OCI-LY3 (cell line): ENCODE measurements at regions not wholly inside any gene's neighbourhood (a gene's known extent, or its start where the extent isn't known, plus 50 kb on each side); places are given as distances from the start of the nearest gene placed in this dataset.

Experiments used
- H2AFZ ChIP-seq: fragments of 200-600, 300-600 bp; shearing (Covaris generic); 2 replicates; pipeline ENCODE4 v1.6.0; 2014; ENCODE audit warnings: antibody characterized with exemption, low read depth, low read length
- H3K27ac ChIP-seq: fragments of 200-600, 300-600 bp; sonication (generic); 2 replicates; pipeline ENCODE4 v1.5.1; 2014; ENCODE audit warnings: mild to moderate bottlenecking, low read length, moderate library complexity, mixed read lengths
- H3K27me3 ChIP-seq: fragments of 200-600, 300-600 bp; sonication (generic); 2 replicates; pipeline ENCODE4 v1.6.1; 2014; ENCODE audit warnings: low read depth, low read length, mixed read lengths
- H3K36me3 ChIP-seq: fragments of 200-600, 300-600 bp; sonication (generic); replicated peaks from 2 replicates; pipeline ENCODE3; 2014; ENCODE audit warnings: low read depth, low read length, mixed read lengths
- H3K4me1 ChIP-seq: fragments of 300-600, 200-600 bp; sonication (generic); 2 replicates; pipeline ENCODE4 v1.6.1; 2014; ENCODE audit warnings: low read length, mixed read lengths
- H3K4me2 ChIP-seq: fragments of 200-600, 300-600 bp; sonication (generic); 2 replicates; pipeline ENCODE4 v1.6.1; 2014; ENCODE audit warnings: low read length, mixed read lengths
- H3K4me3 ChIP-seq: fragments of 300-600, 200-600 bp; sonication (generic); 2 replicates; pipeline ENCODE4 v1.5.1; 2014; ENCODE audit warnings: antibody characterized with exemption, mild to moderate bottlenecking, low read length, moderate library complexity
- H3K79me2 ChIP-seq: fragments of 300-600, 200-600 bp; shearing (Covaris generic); 2 replicates; pipeline ENCODE4 v1.6.1; 2014; ENCODE audit warnings: mild to moderate bottlenecking, low read length, mixed read lengths
- H3K9ac ChIP-seq: fragments of 300-600, 200-600 bp; shearing (Covaris generic); 2 replicates; pipeline ENCODE4 v1.6.0; 2014; ENCODE audit warnings: mild to moderate bottlenecking, low read length, moderate library complexity
- H3K9me3 ChIP-seq: fragments of 200-600, 300-600 bp; shearing (Covaris generic); 2 replicates; pipeline ENCODE4 v1.6.1; 2014; ENCODE audit warnings: low read length, mixed read lengths; ENCODE audit not compliant: insufficient read depth
- H4K20me1 ChIP-seq: fragments of 200-600, 300-600 bp; sonication (generic); 2 replicates; pipeline ENCODE4 v1.6.1; 2016; ENCODE audit warnings: low read length, mixed read lengths; ENCODE audit not compliant: insufficient read depth
- CTCF ChIP-seq: fragments of 200-600, 300-600 bp; sonication (generic); IDR thresholded peaks from 2 replicates; pipeline ENCODE4 v1.5.1; 2014; ENCODE audit warnings: antibody characterized with exemption, low read length, low read depth
- EZH2phosphoT487 ChIP-seq: fragments of 200-600 bp; shearing (Covaris generic); IDR thresholded peaks from 2 replicates; pipeline ENCODE4 v1.6.1; 2018; ENCODE audit warnings: antibody characterized with exemption, mixed run types, low read depth

DNA sequence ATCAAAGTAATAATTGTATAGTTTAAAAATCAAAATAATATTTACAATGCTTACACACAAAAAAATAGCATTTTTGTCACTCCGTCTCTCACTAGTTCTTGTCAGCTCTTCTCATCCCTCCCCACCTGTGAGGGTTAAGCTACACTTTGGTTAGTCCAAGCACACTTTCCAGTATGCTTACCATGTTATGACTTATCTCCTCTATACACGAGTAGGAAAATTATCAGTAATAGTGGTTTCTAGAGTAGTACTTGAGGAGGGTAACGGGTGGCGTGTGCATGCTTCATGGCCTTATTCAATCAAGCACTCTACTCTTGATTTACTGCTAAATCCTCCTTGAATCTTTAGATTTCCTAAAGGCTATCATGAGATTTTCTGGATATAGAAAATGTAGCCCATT lies 443.7 kb downstream of the UTRN start:
- no peak overlapping the region for H3K27ac ChIP-seq
- H2AFZ ChIP-seq = no peak overlapping the region
- no peak overlapping the region for H3K4me2 ChIP-seq
- no peaks in the 10 kb centered on the region for H3K36me3 ChIP-seq
- no peaks in the 10 kb centered on the region for H3K79me2 ChIP-seq
- H3K4me1 ChIP-seq = no peaks in the 10 kb centered on the region
- H4K20me1 ChIP-seq = no peaks in the 10 kb centered on the region
- no peaks in the 10 kb centered on the region for H3K9me3 ChIP-seq
- no peaks in the 10 kb centered on the region for H3K27me3 ChIP-seq
- H3K9ac ChIP-seq = no peak overlapping the region
- TF ChIP-seq EZH2phosphoT487 (no peak), CTCF (no peak)
- no peak overlapping the region for H3K4me3 ChIP-seq

DNA sequence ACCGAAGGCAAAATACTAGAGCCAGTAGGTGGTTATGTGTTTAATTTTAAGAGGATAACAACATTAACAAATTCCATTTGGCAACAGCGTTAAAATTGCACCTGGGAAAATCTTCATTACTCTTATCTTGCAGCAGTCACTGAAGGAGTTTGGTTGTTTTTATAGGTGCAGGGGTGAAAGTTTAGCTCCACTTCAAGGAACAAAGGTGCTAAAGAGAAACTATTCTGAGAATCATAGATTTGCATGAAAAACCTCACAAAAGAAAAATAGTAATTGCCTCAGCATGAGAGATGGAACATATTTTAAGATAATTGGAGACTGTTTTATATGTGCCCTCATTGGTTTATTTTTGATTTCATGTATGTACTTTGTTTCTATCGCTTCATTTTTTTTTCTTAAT lies 444.4 kb downstream of the UTRN start:
- Histone ChIP-seq H2AFZ (no peak overlapping the region), H3K9me3 (no peaks in the 10 kb centered on the region), H3K4me1 (no peaks in the 10 kb centered on the region), H3K4me2 (no peak overlapping the region), H3K36me3 (no peaks in the 10 kb centered on the region), H3K79me2 (no peaks in the 10 kb centered on the region), H4K20me1 (no peaks in the 10 kb centered on the region), H3K27ac (no peak overlapping the region), H3K27me3 (no peaks in the 10 kb centered on the region), H3K4me3 (no peak overlapping the region), H3K9ac (no peak overlapping the region)
- no peak for TF ChIP-seq EZH2phosphoT487
- no peak for TF ChIP-seq CTCF

DNA sequence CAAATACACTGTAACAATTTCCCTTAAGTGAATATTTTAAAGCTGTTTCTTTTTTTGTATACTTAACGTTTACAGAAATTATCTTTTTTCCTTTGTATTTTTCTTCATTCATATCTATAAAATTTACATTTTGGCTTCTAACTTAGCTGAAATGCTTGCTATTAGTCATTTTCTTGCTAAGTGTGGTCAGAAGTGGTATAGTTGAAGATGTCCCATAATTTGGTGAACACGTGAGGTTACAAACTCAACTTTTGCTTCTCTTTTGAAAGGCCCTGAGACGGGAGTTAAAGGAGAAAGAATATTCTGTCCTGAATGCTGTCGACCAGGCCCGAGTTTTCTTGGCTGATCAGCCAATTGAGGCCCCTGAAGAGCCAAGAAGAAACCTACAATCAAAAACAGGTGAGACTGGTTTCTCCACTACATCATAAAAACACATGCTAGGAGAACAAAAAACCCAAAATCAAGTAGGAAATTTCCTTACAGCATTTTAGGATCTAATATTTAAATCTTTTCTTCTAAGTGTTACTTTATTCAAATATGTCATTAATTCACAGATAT lies 445.0 kb downstream of the UTRN start:
- no peaks in the 10 kb centered on the region for H3K9me3 ChIP-seq
- H3K79me2 ChIP-seq = no peaks in the 10 kb centered on the region
- H3K4me1 ChIP-seq = no peaks in the 10 kb centered on the region
- H2AFZ ChIP-seq = no peak overlapping the region
- no peak for TF ChIP-seq CTCF
- TF ChIP-seq EZH2phosphoT487 = no peak
- H3K4me2 ChIP-seq = no peak overlapping the region; the same call in 1 of the 2 replicates
- H4K20me1 ChIP-seq = no peaks in the 10 kb centered on the region
- H3K9ac ChIP-seq = no peak overlapping the region
- H3K4me3 ChIP-seq = no peak overlapping the region
- no peaks in the 10 kb centered on the region for H3K36me3 ChIP-seq
- H3K27ac ChIP-seq = no peak overlapping the region
- H3K27me3 ChIP-seq = no peaks in the 10 kb centered on the region

GRCh38 chr6:144731229-144731628 lies 446.1 kb downstream of the UTRN start:
- Histone ChIP-seq H3K4me1 (no peaks in the 10 kb centered on the region), H3K27ac (no peak overlapping the region), H3K4me2 (no peak overlapping the region), H3K27me3 (no peaks in the 10 kb centered on the region), H3K9ac (no peak overlapping the region), H2AFZ (no peak overlapping the region), H3K36me3 (no peaks in the 10 kb centered on the region), H3K4me3 (no peak overlapping the region), H4K20me1 (no peaks in the 10 kb centered on the region), H3K9me3 (no peaks in the 10 kb centered on the region), H3K79me2 (no peaks in the 10 kb centered on the region)
- TF ChIP-seq CTCF (no peak), EZH2phosphoT487 (no peak)
